M059J (cell line): ENCODE measurements at regions not wholly inside any gene's neighbourhood (a gene's known extent, or its start where the extent isn't known, plus 50 kb on each side); places are given as distances from the start of the nearest gene placed in this dataset.

Source experiments
- DNase-seq: peaks from one replicate; pipeline ENCODE4 v3.0.0-alpha.2; 2012; ENCODE audit warnings: low read depth

- no peak for DNase-seq
Measured at GRCh38 chr11:26777372-26777808, 55.5 kb upstream of the SLC5A12 start.

GRCh38 chr11:26778000-26778757, 56.3 kb upstream of the SLC5A12 start:
- peak; percentile 10 for DNase-seq

- no peak for DNase-seq
Measured at GRCh38 chr11:26779074-26779865, 57.4 kb upstream of the SLC5A12 start.

- DNase-seq = no peak
Measured at GRCh38 chr11:26780376-26781085, 58.7 kb upstream of the SLC5A12 start.

- no peak for DNase-seq
Measured at GRCh38 chr11:26782220-26782965, 60.5 kb upstream of the SLC5A12 start.

- DNase-seq = no peak
Measured at GRCh38 chr11:26783997-26784396, 62.1 kb upstream of the SLC5A12 start.

- DNase-seq = no peak
Measured at GRCh38 chr11:26790738-26791137, 68.9 kb upstream of the SLC5A12 start.

GRCh38 chr11:26792941-26793340, 71.1 kb upstream of the SLC5A12 start:
- no peak for DNase-seq

GRCh38 chr11:26793487-26793886, 71.6 kb upstream of the SLC5A12 start:
- no peak for DNase-seq

GRCh38 chr11:26801601-26802000, 79.7 kb upstream of the SLC5A12 start:
- DNase-seq = no peak

GRCh38 chr11:26805001-26805400, 83.1 kb upstream of the SLC5A12 start:
- DNase-seq = no peak

GRCh38 chr11:26806219-26806618, 84.4 kb upstream of the SLC5A12 start:
- no peak for DNase-seq

- peak; percentile 6 for DNase-seq
Measured at GRCh38 chr11:26820739-26821138, 98.9 kb upstream of the SLC5A12 start.

- DNase-seq = no peak
Measured at GRCh38 chr11:26823963-26824362, 102.1 kb upstream of the SLC5A12 start.

- no peak for DNase-seq
Measured at GRCh38 chr11:26827567-26828081, 105.8 kb upstream of the SLC5A12 start.

- no peak for DNase-seq
Measured at GRCh38 chr11:26828288-26828687, 106.4 kb upstream of the SLC5A12 start.

- no peak for DNase-seq
Measured at GRCh38 chr11:26830218-26830617, 108.4 kb upstream of the SLC5A12 start.

GRCh38 chr11:26830757-26831156, 108.9 kb upstream of the SLC5A12 start:
- no peak for DNase-seq

- DNase-seq = no peak
Measured at GRCh38 chr11:26834601-26835000, 112.7 kb upstream of the SLC5A12 start.

- DNase-seq = no peak
Measured at GRCh38 chr11:26835611-26836010, 113.8 kb upstream of the SLC5A12 start.

GRCh38 chr11:26837154-26837553, 115.3 kb upstream of the SLC5A12 start:
- no peak for DNase-seq
